GM19467 (cell line): ENCODE measurements at regions not wholly inside any gene's neighbourhood (a gene's known extent, or its start where the extent isn't known, plus 50 kb on each side); places are given as distances from the start of the nearest gene placed in this dataset.

ENCODE experiments used
- ATAC-seq: cut with Tn5 transposase; IDR thresholded peaks from one replicate; pipeline ENCODE4 v1.9.1; 2021; ENCODE audit warnings: mild to moderate bottlenecking, moderate library complexity; ENCODE audit not compliant: unreplicated experiment

DNA sequence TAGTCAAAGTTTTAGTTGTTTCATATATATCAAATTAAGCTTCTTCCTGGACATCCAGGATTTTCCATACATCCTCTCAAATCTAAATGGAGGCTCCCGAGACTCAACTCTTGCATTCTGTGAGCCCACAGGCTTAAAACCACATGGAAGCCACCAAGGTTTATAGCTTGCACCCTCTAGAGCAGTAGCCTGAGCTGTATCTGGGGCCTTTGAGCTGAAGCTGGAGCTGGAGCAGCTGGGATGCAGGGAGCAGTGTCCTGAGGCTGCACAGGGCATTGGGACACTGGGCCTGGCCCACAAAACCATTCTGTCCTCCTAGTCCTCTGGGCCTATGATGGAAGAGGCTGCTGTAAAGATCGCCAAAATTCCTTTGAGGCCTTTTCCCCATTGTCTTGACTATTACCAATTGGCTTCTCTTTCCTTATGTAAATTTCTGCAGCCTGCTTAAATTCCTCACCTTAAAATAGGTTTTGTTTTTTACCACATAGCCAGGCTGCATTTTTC lies 151.0 kb downstream of the COX7C start:
- no peak for ATAC-seq

- ATAC-seq, result no peak
Measured at GRCh38 chr5:86780018-86780417, 162.3 kb downstream of the COX7C start.

DNA sequence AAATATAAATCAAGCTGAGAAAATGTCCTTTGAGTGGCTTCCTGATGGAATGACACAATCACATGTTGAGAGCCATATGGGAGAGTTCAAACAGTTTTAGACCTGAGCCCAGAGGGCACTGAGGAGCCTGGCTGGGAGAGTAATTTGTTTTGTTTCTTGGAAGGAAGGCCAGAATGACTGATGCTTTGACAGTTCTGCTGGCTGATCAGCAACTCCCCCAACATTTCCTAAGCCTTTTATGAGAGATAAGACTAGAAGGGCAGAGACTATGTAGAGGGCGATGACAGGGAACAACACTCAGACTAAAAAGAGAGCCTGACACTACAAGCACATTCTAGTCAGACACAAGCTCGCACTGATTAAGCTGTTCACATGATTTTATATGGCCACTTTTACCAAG lies 169.2 kb downstream of the COX7C start:
- ATAC-seq, result no peak

GRCh38 chr5:86795659-86796058 lies 177.9 kb downstream of the COX7C start:
- ATAC-seq, result no peak

DNA sequence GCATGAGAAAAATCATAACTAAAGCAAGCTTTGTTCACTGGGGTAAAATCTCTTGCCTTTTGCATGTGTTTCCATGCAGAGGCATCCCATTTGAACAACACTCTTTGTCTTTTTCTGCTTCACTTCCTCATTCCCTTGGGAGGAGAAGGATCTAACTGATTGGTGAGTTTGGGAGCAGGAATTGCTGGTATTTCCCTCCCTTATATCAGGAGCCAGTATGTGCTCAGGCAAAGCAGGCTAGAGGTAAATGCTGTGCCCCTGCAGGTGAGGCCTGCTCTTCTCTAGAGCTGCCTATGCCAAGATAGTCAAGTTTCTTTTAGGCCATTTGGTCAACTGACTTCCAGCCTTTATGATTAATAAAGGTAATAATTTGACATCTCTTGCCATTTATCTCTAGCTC lies 179.9 kb downstream of the COX7C start:
- ATAC-seq, result no peak

- no peak for ATAC-seq
Measured at GRCh38 chr5:86806206-86806605, 188.5 kb downstream of the COX7C start.

- ATAC-seq, result no peak
Measured at GRCh38 chr5:86807046-86808031, 189.6 kb downstream of the COX7C start.

DNA sequence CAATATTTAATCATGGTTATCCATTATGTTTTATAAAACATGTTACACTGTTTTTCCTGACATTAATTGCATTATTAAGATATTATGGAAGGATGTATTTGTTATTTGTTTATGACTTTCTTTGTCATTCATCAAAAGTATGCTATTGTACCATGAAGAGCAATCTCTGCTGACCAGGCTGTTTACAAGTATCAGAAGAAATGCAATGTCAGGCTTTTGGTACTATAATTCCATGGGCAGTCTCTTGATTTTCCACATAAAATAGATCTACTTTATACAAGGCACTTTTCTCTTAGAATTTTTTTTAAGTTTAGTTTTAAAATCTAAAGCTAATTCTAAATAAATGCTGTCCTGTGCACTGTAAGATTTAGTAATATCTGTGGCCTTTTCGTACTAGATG lies 196.6 kb downstream of the COX7C start:
- ATAC-seq, result no peak

DNA sequence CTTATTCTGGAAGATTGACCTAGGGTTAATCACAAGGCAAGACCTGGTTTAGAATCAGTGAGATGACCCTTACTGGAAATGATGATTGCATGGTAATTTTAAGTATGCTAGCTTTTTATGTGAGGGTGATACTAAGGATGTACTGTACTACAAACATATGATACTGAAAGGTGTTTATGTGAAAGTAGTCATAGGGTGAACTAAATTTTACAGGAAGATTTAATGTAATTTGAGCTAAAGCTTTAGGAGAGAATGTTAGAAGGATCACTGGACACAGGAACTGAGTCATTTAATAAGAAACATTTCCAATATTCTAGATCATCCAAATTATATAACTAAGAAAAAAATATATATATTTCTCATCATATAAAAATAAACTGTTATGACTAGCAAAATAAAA lies 197.2 kb downstream of the COX7C start:
- ATAC-seq, result no peak

DNA sequence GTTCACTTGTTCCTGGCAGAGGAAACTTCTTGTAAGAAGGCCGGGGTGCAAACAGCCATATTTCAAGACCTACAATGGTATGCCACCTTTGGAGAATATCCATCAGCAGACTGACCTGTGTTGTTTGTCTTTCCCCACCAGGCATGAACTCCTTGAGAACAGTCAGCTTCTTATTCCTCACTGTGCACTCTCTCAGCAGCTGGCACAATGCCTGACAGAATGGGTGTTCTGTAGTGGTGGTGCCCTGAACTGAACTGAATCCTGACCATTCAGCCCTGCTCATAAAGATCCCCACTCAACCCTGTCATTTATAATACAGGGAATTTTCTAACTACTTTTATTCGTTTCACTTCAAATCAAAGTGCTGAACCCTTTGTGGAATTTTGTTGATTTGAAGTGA lies 206.9 kb downstream of the COX7C start:
- no peak for ATAC-seq

DNA sequence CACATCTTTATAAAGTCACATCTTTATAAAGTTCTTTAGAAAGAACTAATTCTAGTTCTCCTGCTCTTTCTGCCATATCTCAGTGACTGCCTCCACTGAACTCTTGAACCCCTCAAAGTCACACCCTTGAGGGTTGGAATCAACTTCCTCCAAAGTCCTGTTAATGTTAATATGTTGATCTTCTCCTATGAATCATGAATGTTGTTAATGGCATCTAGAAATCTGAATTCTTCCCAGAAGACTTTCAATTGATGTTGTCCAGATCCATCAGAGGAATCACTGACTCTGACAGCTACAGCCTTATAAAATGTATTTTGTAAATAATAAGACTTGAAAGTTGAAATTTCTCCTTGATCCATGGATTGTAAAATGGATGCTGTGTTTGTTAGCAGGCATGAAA lies 213.4 kb downstream of the COX7C start:
- no peak for ATAC-seq

GRCh38 chr5:86833868-86834267 lies 216.1 kb downstream of the COX7C start:
- ATAC-seq, result no peak

- no peak for ATAC-seq
Measured at GRCh38 chr5:86837610-86838009, 219.9 kb downstream of the COX7C start.

DNA sequence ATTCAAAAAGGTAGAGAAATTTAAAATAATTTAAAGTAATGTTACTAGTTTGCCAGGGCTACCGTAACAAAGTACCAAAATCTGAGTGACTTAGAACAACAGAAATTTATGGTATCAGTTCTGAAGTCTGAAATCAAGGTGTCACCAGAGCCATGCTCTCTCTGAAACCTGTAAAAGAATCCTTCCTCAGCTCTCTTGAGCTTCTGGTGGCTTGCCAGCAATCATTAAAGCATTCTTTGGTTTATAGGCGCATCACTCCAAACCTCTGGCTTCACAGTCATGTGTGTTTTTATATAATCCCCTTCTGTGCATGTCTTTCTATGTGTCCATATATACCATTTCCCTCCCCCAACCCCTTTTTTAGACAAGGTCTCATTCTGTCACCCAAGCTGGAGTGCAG lies 220.3 kb downstream of the COX7C start:
- no peak for ATAC-seq

- ATAC-seq, result no peak
Measured at GRCh38 chr5:86841000-86841644, 223.4 kb downstream of the COX7C start.

DNA sequence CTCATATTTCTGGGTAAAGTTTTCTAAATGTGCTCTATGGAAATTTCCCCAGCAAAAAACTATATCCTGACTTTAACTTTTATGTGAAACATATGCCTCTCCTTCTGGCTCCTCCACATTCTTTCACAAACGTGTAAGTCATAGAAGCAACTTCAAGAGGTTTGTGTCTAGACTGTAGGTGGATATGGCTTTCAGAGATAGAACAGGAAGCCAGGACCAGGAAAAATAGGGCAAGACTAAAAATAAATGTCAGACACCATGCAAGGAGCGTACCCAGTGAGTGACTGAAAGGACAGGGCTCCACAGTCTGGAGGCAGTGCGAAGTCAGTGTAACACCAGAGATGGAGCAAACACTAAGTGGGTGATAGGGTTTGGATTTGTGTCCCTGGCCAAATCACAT lies 240.7 kb downstream of the COX7C start:
- no peak for ATAC-seq

DNA sequence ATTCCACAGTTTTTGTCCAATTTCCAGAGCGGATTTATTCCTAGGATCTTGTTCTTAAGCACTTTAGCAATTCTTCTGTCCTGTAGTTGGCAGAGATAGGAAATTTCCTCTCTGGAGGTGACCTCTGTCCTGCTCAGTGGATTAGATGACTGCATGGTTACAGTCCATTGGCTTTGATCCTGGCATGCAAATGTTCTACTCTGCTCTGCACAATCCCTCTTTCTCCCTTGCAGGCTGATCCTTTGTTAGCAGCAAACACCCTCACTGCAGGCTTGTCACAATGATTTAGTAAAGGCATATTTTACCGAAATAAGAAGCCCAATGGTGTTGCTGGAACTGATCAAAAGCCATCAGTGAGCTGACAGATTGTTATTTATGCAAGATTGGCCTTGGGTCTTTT lies 243.8 kb downstream of the COX7C start:
- ATAC-seq, result no peak

DNA sequence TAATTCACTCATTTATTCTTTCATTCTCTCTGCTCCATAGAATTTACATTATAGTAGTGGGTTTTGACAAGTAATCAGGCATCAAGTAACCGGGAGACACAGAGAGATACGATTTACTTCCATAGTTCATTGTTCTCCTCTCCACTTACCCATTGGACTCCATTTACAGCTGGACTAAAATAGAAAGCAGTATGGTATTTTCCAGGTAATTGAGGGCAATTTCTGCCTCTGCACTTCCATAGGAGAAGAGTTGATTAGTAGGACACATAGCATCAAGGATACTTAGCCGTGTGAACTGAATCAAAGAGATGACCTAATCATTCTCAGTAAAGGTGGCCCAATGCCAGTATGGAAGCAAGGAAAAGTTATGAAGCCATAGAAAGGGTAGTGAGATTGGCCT lies 244.4 kb downstream of the COX7C start:
- no peak for ATAC-seq

DNA sequence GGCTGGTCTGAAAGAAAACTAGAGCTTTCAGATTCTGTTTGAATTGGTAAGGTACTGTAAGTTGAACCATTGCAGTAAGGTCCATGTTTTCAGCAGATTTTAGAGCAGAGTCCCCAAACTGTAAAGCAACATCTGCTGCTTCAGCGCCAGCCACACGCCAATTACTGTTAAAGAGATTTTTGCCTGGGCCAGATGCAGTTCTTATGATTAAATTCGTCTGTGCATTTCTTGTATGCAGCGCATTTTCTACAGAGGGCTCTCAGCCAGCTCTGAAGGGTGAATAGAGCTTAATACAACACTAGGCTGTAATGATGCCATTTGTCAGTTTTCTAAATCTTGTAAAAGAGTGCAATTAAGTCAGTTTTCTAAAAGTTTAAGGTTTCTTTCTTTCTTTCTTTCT lies 246.3 kb downstream of the COX7C start:
- ATAC-seq, result no peak

DNA sequence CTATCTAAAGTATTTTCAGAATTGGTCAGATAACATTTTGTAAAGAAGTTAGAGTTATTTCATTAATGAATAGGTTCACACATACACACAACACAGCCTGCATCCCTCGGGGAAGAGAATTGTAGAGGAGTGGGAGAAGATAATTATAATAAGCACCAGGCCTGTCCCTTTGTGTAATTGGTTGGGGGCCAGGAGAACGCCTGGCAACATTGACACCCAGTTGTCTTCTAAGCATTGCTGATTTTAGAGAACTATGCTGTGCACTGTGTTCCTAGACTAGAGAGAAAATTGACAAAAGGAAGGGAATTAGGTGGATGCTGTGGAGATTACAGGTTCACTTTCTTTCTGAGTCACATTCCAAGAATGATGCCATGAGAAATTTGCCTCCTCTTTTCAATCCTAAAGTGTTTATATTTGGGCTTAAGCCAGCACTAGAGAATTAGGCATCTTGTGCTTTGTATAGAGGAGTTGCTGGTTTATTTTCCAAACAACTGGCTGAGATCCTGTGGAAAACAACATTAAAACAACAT lies 247.6 kb downstream of the COX7C start:
- no peak for ATAC-seq

DNA sequence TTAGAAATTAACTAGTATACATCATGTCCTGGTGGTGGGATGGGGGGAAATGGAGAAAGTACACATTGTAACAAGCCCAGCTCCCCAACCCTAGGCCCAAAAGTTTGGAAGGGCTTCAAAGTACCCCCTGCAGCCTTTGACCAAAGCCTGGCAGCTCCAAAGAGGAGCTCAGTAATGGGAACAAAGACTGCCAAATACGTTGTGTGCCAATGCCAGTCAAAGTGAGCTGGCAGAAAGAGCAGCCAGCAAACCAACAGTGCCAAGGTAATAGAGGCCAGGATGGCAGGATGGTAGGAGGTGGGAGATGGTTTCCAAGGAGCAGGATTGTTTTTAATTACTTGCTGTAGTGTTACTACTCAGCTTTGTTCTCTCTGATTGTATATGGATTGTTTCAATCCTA lies 248.3 kb downstream of the COX7C start:
- ATAC-seq, result no peak

GRCh38 chr5:86869268-86869667 lies 251.5 kb downstream of the COX7C start:
- no peak for ATAC-seq
